ENCODE measurements at regions not wholly inside any gene's neighbourhood (a gene's known extent, or its start where the extent isn't known, plus 50 kb on each side); places are given as distances from the start of the nearest gene placed in this dataset.

DNA sequence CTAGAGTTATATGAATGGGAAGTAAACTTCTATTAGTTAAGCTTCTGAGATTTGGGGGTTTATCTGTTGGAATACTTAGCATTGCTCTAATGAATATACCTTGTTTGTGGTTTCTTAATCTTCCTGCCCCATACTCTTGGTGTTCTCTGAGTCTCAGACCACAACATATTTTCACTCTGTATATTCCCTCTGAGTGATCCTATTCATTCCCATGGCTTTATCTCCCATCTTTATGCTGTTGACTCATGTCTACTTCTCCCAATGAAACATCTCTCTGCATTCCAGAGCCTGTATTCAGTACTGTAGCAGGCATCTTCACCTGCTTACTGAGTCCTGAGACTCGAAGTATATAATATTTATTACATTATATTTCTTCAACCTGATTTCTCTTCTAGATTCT is 283.7 kb upstream of the MAP3K7 start:
- no peaks in the 10 kb centered on the region for H3K36me3 ChIP-seq (ENCODE audit: control insufficient read depth in 5 of 5, insufficient read depth in 5 of 5, low read length in 5 of 5)
- H3K9me3 ChIP-seq (ENCODE audit: control insufficient read depth in 5 of 5, low read length in 5 of 5) = no peaks in the 10 kb centered on the region
- no peak overlapping the region for H3K4me3 ChIP-seq (ENCODE audit: low read depth in 1 of 5, low read length in 5 of 5)
- no peaks in the 10 kb centered on the region for H3K4me1 ChIP-seq (ENCODE audit: control insufficient read depth in 5 of 5, insufficient read depth in 5 of 5, low read length in 5 of 5)
- H3K9ac ChIP-seq (ENCODE audit: low read length in 5 of 5) = no peak overlapping the region
- H3K27me3 ChIP-seq (ENCODE audit: control insufficient read depth in 5 of 5, insufficient read depth in 4 of 5, low read length in 5 of 5) = no peaks in the 10 kb centered on the region
- no peak overlapping the region for H3K27ac ChIP-seq (ENCODE audit: low read depth, low read length)

GRCh38 chr6:90868656-90869055 is 281.8 kb upstream of the MAP3K7 start:
- H3K9me3 ChIP-seq (ENCODE audit: control insufficient read depth in 5 of 5, low read length in 5 of 5) = no peaks in the 10 kb centered on the region
- H3K27me3 ChIP-seq (ENCODE audit: control insufficient read depth in 5 of 5, insufficient read depth in 4 of 5, low read length in 5 of 5) = no peaks in the 10 kb centered on the region

DNA sequence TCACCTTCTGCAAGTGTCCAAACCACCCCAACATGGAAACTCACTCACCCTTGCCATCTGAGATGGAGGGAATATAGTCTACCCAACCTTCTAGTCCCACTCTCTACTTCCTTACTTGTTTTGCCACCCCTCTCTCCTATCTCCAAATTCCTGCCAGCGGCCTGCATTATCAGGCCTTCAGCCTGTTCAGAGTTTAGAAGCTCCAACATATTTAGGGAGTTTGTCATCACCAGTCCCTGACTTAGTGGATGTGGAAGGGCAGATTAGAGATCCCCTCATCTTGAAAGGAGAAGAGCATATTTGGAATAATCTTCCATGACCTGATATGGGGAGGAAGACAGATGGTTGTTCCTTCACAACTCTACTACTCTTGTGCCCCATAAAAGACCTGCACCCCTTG is 281.4 kb upstream of the MAP3K7 start:
- H3K27ac ChIP-seq (ENCODE audit: low read depth, low read length) = no peak overlapping the region
- H3K9ac ChIP-seq (ENCODE audit: low read length in 5 of 5) = no peak overlapping the region
- no peaks in the 10 kb centered on the region for H3K9me3 ChIP-seq (ENCODE audit: control insufficient read depth in 5 of 5, low read length in 5 of 5)
- no peaks in the 10 kb centered on the region for H3K4me1 ChIP-seq (ENCODE audit: control insufficient read depth in 5 of 5, insufficient read depth in 5 of 5, low read length in 5 of 5)
- H3K27me3 ChIP-seq (ENCODE audit: control insufficient read depth in 5 of 5, insufficient read depth in 4 of 5, low read length in 5 of 5) = no peaks in the 10 kb centered on the region
- H3K36me3 ChIP-seq (ENCODE audit: control insufficient read depth in 5 of 5, insufficient read depth in 5 of 5, low read length in 5 of 5) = no peaks in the 10 kb centered on the region
- no peak overlapping the region for H3K4me3 ChIP-seq (ENCODE audit: low read depth in 1 of 5, low read length in 5 of 5)

More at GRCh38 chr6:90868656-90869055, 281.8 kb upstream of the MAP3K7 start:
- no peaks in the 10 kb centered on the region for H3K36me3 ChIP-seq (ENCODE audit: control insufficient read depth in 5 of 5, insufficient read depth in 5 of 5, low read length in 5 of 5)
- no peak overlapping the region for H3K27ac ChIP-seq (ENCODE audit: low read depth, low read length)
- no peak overlapping the region for H3K4me3 ChIP-seq (ENCODE audit: low read depth in 1 of 5, low read length in 5 of 5)
- no peak overlapping the region for H3K9ac ChIP-seq (ENCODE audit: low read length in 5 of 5)
- no peaks in the 10 kb centered on the region for H3K4me1 ChIP-seq (ENCODE audit: control insufficient read depth in 5 of 5, insufficient read depth in 5 of 5, low read length in 5 of 5)

DNA sequence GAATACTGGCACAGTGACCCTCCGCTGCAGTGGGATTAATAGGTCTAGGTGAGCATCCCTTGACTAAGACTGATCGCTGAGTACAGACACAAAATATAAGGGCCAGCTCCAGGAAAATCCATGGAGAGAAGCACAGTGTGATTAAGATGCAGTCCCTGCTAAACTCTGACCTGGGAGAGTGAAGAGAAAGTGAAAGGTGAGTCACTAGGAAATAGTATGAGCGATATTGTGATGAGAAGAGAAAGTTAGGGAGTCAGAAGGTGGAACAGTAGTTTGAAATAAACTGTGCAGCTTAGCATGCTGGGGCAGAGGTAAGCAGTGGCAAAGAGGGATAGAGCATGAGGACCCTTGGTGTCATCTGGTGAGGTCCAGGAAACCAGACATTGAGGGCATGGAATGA is 278.6 kb upstream of the MAP3K7 start:
- H3K9me3 ChIP-seq (ENCODE audit: control insufficient read depth in 5 of 5, low read length in 5 of 5) = no peaks in the 10 kb centered on the region
- H3K27ac ChIP-seq (ENCODE audit: low read depth, low read length) = no peak overlapping the region
- H3K27me3 ChIP-seq (ENCODE audit: control insufficient read depth in 5 of 5, insufficient read depth in 4 of 5, low read length in 5 of 5) = no peaks in the 10 kb centered on the region
- H3K4me3 ChIP-seq (ENCODE audit: low read depth in 1 of 5, low read length in 5 of 5) = no peak overlapping the region
- H3K9ac ChIP-seq (ENCODE audit: low read length in 5 of 5) = no peak overlapping the region
- H3K4me1 ChIP-seq (ENCODE audit: control insufficient read depth in 5 of 5, insufficient read depth in 5 of 5, low read length in 5 of 5) = peaks cover 0 to 14% (median 0%) of the 10 kb centered on the region in 5 donors
- H3K36me3 ChIP-seq (ENCODE audit: control insufficient read depth in 5 of 5, insufficient read depth in 5 of 5, low read length in 5 of 5) = no peaks in the 10 kb centered on the region

- Histone ChIP-seq H3K27me3 (ENCODE audit: control insufficient read depth in 5 of 5, insufficient read depth in 4 of 5, low read length in 5 of 5) (no peaks in the 10 kb centered on the region), H3K9me3 (ENCODE audit: control insufficient read depth in 5 of 5, low read length in 5 of 5) (no peaks in the 10 kb centered on the region), H3K4me3 (ENCODE audit: low read depth in 1 of 5, low read length in 5 of 5) (no peak overlapping the region), H3K36me3 (ENCODE audit: control insufficient read depth in 5 of 5, insufficient read depth in 5 of 5, low read length in 5 of 5) (no peaks in the 10 kb centered on the region), H3K9ac (ENCODE audit: low read length in 5 of 5) (no peak overlapping the region), H3K4me1 (ENCODE audit: control insufficient read depth in 5 of 5, insufficient read depth in 5 of 5, low read length in 5 of 5) (peaks cover 0 to 14% (median 0%) of the 10 kb centered on the region in 5 donors), H3K27ac (ENCODE audit: low read depth, low read length) (no peak overlapping the region)
Observed at GRCh38 chr6:90863043-90863442, 276.2 kb upstream of the MAP3K7 start.

DNA sequence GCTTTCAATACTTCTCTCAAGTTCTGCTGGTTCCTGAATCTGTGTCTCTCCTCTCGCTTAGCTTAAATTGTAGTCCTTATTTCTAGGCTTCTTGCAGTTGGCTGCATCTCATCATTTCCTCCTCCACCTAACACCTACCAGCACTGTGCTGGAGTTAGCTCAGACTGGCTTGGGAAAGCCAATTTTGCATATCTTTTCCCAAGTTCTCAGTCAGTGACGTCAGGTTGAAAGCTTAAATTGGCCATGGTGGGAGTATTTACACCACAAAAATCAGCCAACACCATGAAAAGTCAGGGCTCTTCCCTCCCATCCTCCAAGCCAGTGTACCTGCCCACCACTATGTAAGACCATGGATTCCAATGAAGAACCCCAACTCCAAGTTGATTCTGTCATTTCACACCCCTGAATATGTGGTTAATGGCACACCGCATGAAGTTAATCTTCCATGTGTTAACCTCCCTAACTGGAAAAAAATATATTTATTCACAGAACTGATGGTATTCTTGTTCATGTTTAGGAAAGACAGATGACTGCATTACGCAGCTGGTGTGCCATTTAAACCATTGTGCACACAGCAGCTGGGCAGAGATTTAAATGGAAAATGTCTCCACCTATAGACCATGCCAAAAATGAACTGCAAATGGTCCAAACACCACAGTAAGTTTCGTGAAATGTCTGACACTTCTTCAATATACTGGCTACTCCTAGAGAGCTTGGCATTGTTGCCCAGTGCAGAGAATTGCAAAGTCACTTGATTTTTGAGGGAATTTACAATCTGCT is 274.1 kb upstream of the MAP3K7 start:
- Histone ChIP-seq H3K4me3 (ENCODE audit: low read depth in 1 of 5, low read length in 5 of 5) (no peak overlapping the region), H3K9ac (ENCODE audit: low read length in 5 of 5) (no peak overlapping the region), H3K27ac (ENCODE audit: low read depth, low read length) (no peak overlapping the region), H3K9me3 (ENCODE audit: control insufficient read depth in 5 of 5, low read length in 5 of 5) (no peaks in the 10 kb centered on the region), H3K4me1 (ENCODE audit: control insufficient read depth in 5 of 5, insufficient read depth in 5 of 5, low read length in 5 of 5) (peaks cover 0 to 14% (median 0%) of the 10 kb centered on the region in 5 donors), H3K27me3 (ENCODE audit: control insufficient read depth in 5 of 5, insufficient read depth in 4 of 5, low read length in 5 of 5) (no peaks in the 10 kb centered on the region), H3K36me3 (ENCODE audit: control insufficient read depth in 5 of 5, insufficient read depth in 5 of 5, low read length in 5 of 5) (no peaks in the 10 kb centered on the region)

- peaks cover 0 to 14% (median 0%) of the 10 kb centered on the region in 5 donors for H3K4me1 ChIP-seq (ENCODE audit: control insufficient read depth in 5 of 5, insufficient read depth in 5 of 5, low read length in 5 of 5)
- no peak overlapping the region for H3K27ac ChIP-seq (ENCODE audit: low read depth, low read length)
- H3K36me3 ChIP-seq (ENCODE audit: control insufficient read depth in 5 of 5, insufficient read depth in 5 of 5, low read length in 5 of 5) = no peaks in the 10 kb centered on the region
- no peaks in the 10 kb centered on the region for H3K9me3 ChIP-seq (ENCODE audit: control insufficient read depth in 5 of 5, low read length in 5 of 5)
- no peak overlapping the region for H3K9ac ChIP-seq (ENCODE audit: low read length in 5 of 5)
- no peak overlapping the region for H3K4me3 ChIP-seq (ENCODE audit: low read depth in 1 of 5, low read length in 5 of 5)
- H3K27me3 ChIP-seq (ENCODE audit: control insufficient read depth in 5 of 5, insufficient read depth in 4 of 5, low read length in 5 of 5) = no peaks in the 10 kb centered on the region
Observed at GRCh38 chr6:90859612-90860011, 272.7 kb upstream of the MAP3K7 start.

DNA sequence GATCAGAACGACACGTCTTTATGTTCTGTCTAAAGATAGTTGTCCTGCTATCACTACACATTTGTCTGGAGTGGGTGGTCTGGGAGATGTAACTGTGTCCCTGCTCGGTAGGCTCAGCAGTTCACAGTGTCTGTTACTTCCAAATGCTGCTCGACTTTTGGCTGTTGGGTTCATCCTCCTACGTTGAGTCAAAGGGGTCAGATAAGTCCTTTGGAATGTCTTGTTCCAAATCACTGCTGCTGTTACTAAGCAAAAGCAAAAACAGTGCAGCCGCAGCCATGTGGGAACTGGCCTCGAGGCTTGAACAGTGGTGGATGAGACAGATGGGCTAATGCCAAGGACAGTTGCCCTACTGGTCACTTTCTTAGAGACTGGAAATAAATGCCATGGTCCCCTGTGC is 272.2 kb upstream of the MAP3K7 start:
- H3K4me3 ChIP-seq (ENCODE audit: low read depth in 1 of 5, low read length in 5 of 5) = no peak overlapping the region
- H3K4me1 ChIP-seq (ENCODE audit: control insufficient read depth in 5 of 5, insufficient read depth in 5 of 5, low read length in 5 of 5) = peaks cover 0 to 14% (median 0%) of the 10 kb centered on the region in 5 donors
- no peak overlapping the region for H3K27ac ChIP-seq (ENCODE audit: low read depth, low read length)
- no peaks in the 10 kb centered on the region for H3K9me3 ChIP-seq (ENCODE audit: control insufficient read depth in 5 of 5, low read length in 5 of 5)
- H3K27me3 ChIP-seq (ENCODE audit: control insufficient read depth in 5 of 5, insufficient read depth in 4 of 5, low read length in 5 of 5) = no peaks in the 10 kb centered on the region
- H3K9ac ChIP-seq (ENCODE audit: low read length in 5 of 5) = no peak overlapping the region
- no peaks in the 10 kb centered on the region for H3K36me3 ChIP-seq (ENCODE audit: control insufficient read depth in 5 of 5, insufficient read depth in 5 of 5, low read length in 5 of 5)

DNA sequence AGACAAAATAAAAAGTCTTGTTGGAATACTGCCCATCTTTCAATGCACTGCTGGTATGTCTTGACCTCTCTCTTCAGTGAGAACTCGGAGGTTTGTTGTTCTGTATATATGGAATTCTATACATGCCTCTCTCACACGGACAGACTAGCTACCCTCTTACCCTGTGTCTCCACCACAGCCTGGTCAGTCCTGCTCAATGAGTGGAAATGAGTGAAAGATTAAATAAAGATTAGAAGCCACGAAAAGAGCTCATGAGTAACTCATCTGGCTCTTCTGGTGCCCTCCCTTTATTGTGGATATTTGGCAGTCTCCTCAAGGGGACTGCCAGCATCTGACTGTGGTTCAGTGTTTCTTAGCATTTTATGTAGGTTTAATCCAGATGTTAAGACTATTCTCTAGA is 262.8 kb upstream of the MAP3K7 start:
- no peak overlapping the region for H3K4me3 ChIP-seq (ENCODE audit: low read depth in 1 of 5, low read length in 5 of 5)
- H3K9ac ChIP-seq (ENCODE audit: low read length in 5 of 5) = no peak overlapping the region
- no peaks in the 10 kb centered on the region for H3K36me3 ChIP-seq (ENCODE audit: control insufficient read depth in 5 of 5, insufficient read depth in 5 of 5, low read length in 5 of 5)
- H3K27ac ChIP-seq (ENCODE audit: low read depth, low read length) = no peak overlapping the region
- no peaks in the 10 kb centered on the region for H3K9me3 ChIP-seq (ENCODE audit: control insufficient read depth in 5 of 5, low read length in 5 of 5)
- peaks cover 0 to 3% (median 0%) of the 10 kb centered on the region in 5 donors for H3K4me1 ChIP-seq (ENCODE audit: control insufficient read depth in 5 of 5, insufficient read depth in 5 of 5, low read length in 5 of 5)
- H3K27me3 ChIP-seq (ENCODE audit: control insufficient read depth in 5 of 5, insufficient read depth in 4 of 5, low read length in 5 of 5) = no peaks in the 10 kb centered on the region

GRCh38 chr6:90846824-90847223 is 260.0 kb upstream of the MAP3K7 start:
- no peaks in the 10 kb centered on the region for H3K36me3 ChIP-seq (ENCODE audit: control insufficient read depth in 5 of 5, insufficient read depth in 5 of 5, low read length in 5 of 5)
- H3K4me3 ChIP-seq (ENCODE audit: low read depth in 1 of 5, low read length in 5 of 5) = no peak overlapping the region
- no peak overlapping the region for H3K27ac ChIP-seq (ENCODE audit: low read depth, low read length)
- no peaks in the 10 kb centered on the region for H3K9me3 ChIP-seq (ENCODE audit: control insufficient read depth in 5 of 5, low read length in 5 of 5)
- peaks cover 0 to 3% (median 0%) of the 10 kb centered on the region in 5 donors for H3K4me1 ChIP-seq (ENCODE audit: control insufficient read depth in 5 of 5, insufficient read depth in 5 of 5, low read length in 5 of 5)
- no peak overlapping the region for H3K9ac ChIP-seq (ENCODE audit: low read length in 5 of 5)
- H3K27me3 ChIP-seq (ENCODE audit: control insufficient read depth in 5 of 5, insufficient read depth in 4 of 5, low read length in 5 of 5) = no peaks in the 10 kb centered on the region

Data from subcutaneous abdominal adipose tissue (tissue), 5 donors.